ENCODE measurements at regions not wholly inside any gene's neighbourhood (a gene's known extent, or its start where the extent isn't known, plus 50 kb on each side); places are given as distances from the start of the nearest gene placed in this dataset.

DNA sequence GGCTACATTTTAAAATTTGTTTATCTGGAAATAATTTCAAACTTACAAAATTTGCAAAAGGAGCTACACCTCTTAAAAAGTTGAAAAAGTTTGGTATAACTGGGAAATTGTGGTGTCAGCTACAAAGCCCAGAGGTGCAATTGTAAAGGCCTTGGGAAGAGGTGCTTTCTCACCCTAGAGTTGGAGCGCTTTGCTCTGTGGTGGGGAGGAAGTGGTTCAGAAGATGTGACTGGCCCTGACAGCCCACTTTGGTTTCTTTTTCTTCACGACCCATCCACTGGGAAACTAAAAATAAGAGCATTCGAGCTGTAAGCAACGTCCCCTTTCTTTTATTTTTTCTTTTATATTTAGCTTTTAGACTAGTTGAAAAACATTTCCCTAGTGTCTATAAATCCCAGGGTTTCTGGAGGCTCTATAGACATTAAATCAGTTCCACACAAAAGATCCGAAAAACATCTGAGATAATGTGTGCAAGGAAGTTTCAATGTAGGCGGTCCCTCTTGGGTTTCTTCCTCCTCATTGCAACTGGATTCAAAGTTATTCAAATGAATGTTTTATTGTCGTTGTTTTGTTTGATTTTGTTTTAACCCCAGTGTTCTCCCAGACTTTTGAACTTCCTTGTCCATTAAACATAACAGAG lies 397.8 kb downstream of the KIF16B start:
- DNase-seq, result no peak

DNA sequence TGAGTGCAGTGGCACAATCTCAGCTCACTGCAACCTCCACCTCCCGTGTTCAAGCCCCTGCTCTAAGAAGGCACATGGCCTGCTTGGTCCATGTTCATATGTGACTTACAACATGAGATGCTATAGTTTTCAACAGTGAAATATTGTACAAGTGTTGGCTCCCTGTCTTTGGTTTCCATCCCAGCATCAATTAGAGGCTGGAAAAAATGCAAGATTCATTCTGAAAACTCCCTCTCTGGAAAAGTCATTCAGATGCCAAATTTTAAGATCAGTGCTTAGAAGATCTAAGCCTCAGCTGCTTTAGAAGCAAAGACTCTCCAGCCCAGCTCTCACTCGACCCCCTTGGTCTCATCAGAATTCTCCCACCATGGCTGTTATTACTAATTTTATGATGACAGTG lies 398.9 kb downstream of the KIF16B start:
- no peak for DNase-seq

- DNase-seq, result no peak
Measured at GRCh38 chr20:16173044-16173443, 400.2 kb downstream of the KIF16B start.

- DNase-seq, result no peak
Measured at GRCh38 chr20:16171180-16171579, 402.1 kb downstream of the KIF16B start.

DNA sequence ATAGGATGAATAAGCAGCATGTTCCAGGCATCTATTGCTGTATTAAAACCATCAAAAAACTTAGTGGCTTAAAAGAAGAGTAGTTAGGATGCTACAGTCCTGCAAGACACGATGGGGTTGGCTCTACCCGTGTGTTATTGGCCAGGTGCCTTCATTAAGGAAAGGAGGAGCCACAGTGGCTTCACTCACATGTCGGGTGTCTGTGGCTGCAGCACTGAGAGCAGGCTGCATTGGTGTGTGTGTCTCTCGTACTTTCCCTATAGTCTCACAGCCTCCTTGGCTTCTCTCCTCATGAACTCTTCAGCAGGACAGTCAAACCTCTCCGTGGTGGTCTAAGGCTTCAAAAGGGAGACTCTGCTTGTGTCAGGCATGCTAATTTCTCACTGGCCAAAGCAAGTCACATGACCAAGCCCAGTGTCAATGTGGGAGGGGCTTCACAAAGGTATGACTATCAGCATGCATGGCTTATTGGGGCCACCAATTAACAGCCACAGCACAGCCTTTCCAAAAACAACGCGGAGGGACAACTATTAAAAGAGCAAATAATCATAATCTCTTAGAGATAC lies 402.8 kb downstream of the KIF16B start:
- DNase-seq, result no peak

DNA sequence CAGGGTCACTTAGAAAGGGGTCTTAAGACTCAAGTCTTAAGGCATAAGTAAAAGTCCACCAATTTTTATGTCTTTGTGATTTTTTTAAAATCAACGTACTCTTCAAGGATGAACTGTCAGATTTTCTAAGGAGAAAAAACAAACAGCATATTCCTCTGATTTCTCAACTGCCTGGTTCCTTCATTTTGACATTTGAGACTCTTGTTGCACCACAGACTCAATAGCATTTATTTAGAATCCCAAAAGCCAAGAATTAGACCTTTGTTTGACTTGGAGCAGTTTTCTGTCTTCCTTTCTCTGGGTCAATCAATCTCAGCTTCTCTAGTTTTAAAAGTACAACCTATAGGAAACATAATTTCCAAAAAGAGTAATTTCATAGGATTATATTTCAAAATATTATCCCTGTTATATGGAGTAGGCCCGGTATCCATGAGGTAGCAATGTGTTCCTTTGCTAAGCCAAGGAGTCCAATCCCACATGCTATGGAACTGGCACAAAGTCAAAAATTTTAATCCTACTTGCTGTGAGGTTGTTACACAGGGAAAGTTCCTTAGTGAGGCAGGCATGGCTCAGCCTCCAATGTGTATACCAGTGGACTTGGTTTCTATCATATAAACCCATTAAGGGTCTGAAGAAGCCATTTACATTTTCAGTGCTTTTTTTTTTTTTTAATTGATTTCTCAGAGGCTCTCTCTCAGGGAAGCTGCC lies 405.7 kb downstream of the KIF16B start:
- no peak for DNase-seq

DNA sequence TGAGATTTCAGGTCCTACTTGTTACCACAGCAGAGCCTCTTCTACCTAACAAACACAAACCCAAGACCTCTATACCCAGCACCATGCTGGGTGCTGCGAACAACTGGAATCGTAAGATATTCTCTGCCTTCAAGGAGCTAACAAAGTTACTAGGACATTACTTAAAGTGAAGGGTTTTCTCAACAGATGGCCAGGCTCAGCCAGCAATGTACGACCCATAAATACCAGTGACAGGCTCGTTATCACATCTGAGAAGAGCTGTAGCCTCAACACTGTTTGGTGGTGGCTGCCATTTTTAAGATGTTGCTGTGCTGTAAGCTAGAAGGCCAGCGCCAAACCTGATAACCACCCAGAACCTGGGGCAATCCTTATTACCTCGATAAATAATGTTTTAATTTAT lies 406.5 kb downstream of the KIF16B start:
- DNase-seq, result no peak

GRCh38 chr20:16158976-16159286 lies 414.3 kb downstream of the KIF16B start:
- DNase-seq, result peak in 1 of 56 donors; percentile 3

- peak in 8 of 56 donors; percentile 2 to 30 (median 8) for DNase-seq
Measured at GRCh38 chr20:16158090-16158975, 414.9 kb downstream of the KIF16B start.

DNA sequence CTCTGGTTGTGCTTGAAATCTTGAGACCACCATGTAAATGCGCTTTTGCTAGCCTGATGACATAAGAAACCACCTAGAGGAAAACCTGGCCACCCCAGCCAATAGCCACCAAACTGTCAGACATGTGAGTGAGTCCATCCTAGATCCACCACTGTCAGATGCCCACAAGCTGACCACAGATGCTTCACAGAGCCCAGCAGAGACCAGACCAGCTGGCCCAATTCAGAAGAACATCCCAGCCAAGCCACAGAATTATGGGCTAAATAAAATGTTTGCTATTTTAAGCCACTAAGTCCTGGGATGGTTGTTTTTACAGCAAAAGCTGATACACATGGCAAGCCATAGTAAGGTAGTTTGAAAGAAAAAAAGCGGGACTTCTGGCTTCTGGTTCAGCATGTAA lies 425.3 kb downstream of the KIF16B start:
- DNase-seq, result no peak

- DNase-seq, result no peak
Measured at GRCh38 chr20:16147216-16147615, 426.0 kb downstream of the KIF16B start.

GRCh38 chr20:16145919-16146318 lies 427.3 kb downstream of the KIF16B start:
- DNase-seq, result no peak

- DNase-seq, result no peak
Measured at GRCh38 chr20:16143596-16143995, 429.7 kb downstream of the KIF16B start.

- no peak for DNase-seq
Measured at GRCh38 chr20:16135630-16136029, 437.6 kb downstream of the KIF16B start.

GRCh38 chr20:16132036-16132798 lies 441.0 kb downstream of the KIF16B start:
- no peak for DNase-seq

DNA sequence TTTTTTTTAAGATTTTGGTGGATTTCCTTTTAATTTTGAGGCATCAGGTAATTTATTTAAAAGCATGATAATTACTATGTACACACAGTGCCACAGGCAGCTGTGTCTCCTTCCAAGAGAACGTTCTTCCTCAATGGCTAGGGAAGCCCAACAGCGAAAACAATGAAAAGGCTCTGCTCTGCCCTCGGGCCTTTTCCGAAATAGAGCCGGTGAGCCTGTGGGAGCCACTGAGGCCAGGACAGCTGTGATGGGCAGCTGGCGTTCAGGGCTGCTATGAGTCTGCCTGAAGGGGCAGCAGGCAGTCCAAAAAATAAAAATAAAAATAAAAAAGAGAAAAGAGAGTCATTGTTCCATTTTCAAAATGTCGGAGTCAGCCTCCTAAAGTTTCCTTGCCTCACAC lies 443.8 kb downstream of the KIF16B start:
- no peak for DNase-seq

DNA sequence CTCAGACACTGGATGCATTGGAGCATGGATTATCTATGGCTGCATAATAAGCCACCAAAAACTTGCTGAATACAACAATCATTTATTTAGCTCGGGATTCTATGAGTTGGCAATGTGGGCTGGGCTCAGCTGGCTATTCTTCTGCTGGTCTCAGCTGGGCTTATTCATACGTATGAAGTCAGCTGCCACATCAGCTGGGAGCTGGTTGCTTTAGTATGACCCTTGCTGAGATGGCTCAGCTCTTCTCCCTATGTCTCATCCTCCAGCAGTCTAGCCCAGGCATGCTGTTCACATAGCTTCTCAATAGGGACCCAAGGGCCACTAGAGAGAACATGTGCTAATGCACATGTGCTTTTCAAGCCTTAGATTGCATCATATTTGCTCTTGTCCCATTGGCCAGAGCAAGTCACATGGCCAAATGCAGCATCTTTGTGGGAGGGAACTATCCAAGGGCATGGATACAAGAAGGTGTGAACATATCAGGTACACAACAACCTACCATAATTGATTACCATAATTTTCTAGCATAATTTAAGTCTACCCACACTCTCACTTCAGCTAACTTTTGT lies 444.6 kb downstream of the KIF16B start:
- no peak for DNase-seq

DNA sequence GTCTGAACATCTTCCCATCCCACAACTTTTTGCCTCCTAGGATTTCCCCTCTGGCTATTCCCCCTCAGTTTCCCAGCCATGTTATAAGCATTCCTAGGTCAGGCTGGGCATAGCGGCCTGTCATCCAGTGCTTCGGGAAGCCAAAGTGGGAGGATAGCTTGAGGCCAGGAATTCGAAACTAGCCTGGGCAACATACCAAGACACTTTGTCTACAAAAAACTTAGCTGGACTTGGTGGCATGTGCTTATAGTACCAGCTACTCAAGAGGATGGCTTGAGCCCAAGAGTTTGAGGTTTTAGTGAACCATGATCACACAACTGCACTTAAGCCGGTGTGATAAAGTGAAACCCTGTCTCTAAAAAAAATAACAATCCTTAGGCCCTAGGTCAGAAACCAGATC lies 447.4 kb downstream of the KIF16B start:
- DNase-seq, result peak in 2 of 56 donors; percentile 5

- DNase-seq, result no peak
Measured at GRCh38 chr20:16124911-16125776, 448.1 kb downstream of the KIF16B start.

GRCh38 chr20:16124491-16124890 lies 448.8 kb downstream of the KIF16B start:
- DNase-seq, result no peak

Measured in nucleus accumbens (tissue), 56 donors.